HCT116 (cell line): ENCODE measurements at regions not wholly inside any gene's neighbourhood (a gene's known extent, or its start where the extent isn't known, plus 50 kb on each side); places are given as distances from the start of the nearest gene placed in this dataset.

Experiments
- ATAC-seq: fragments of 200-7000 bp; cut with Tn5 transposase; 2 replicates; pipeline ENCODE4 v1.9.1; 2020; ENCODE audit warnings: mild to moderate bottlenecking, moderate library complexity
- BruUV-seq: library from RNA; stranded (reverse); fragments of 400-500 nt; replicated peaks from 2 replicates; lab custom pipeline; 2021; lab: Mats Ljungman, UMichigan
- CTCF ChIA-PET: fragments of 300-600 bp; sonication (Branson Sonifier 250); formaldehyde crosslinking; loops from one replicate; lab custom pipeline; 2021; ENCODE audit warnings: antibody characterized with exemption; lab: Charles Lee
- POLR2A ChIA-PET: fragments of 300-600, 350-600 bp; sonication (Branson Sonifier 250); formaldehyde crosslinking; loops from one replicate; lab custom pipeline; 2021; ENCODE audit warnings: antibody characterized with exemption; lab: Charles Lee
- RAD21 ChIA-PET, 2 experiments: fragments of 300-600 bp; sonication (Branson Sonifier 250); formaldehyde crosslinking; loops; one replicate each; lab custom pipeline; 2023; ENCODE audit warnings: low total read pairs in 2 of 2; ENCODE audit not compliant: uncharacterized antibody in 2 of 2, unreplicated experiment in 2 of 2, low non-redundant PET in 1 of 2; lab: Charles Lee
- DNase-seq: peaks from one replicate; pipeline ENCODE4 v3.0.0-alpha.2; 2010; ENCODE audit warnings: low read depth, low spot score
- H2AFZ ChIP-seq: fragments of 200-600 bp; shearing (Covaris generic), sonication (generic); 2 replicates; pipeline ENCODE4 v1.6.1; 2017; ENCODE audit warnings: low read depth, mixed run types, mixed read lengths, antibody characterized with exemption, low read length; ENCODE audit not compliant: poor library complexity, severe bottlenecking
- H3K27ac ChIP-seq: 2 replicates; pipeline ENCODE4 v1.5.1; 2012; ENCODE audit warnings: low read depth, low read length
- H3K27me3 ChIP-seq: fragments of 200-600 bp; sonication (generic); 2 replicates; pipeline ENCODE4 v1.6.1; 2016; ENCODE audit warnings: mixed run types, low read length, mixed read lengths; ENCODE audit not compliant: insufficient read depth
- H3K36me3 ChIP-seq, 2 experiments: fragments of 200-500 bp in 1 of 2; fragments of 200-600 bp in 1 of 2; sonication (Bioruptor generic) in 1 of 2; sonication (generic) in 1 of 2; 2 replicates each; pipeline versions ENCODE4 v1.5.1 to v1.6.1; 2014 to 2016; ENCODE audit warnings: low read length in 2 of 2, inconsistent platforms in 1 of 2, mixed read lengths in 1 of 2, mixed run types in 1 of 2; ENCODE audit not compliant: insufficient read depth in 2 of 2, control insufficient read depth in 1 of 2
- H3K4me1 ChIP-seq, 2 experiments: fragments of 200-600 bp in 1 of 2; sonication (generic) in 1 of 2; 2 replicates each; pipeline versions ENCODE4 v1.5.1 to v1.6.1; 2012 to 2017; ENCODE audit warnings: low read length in 2 of 2, inconsistent platforms in 1 of 2, mild to moderate bottlenecking in 1 of 2, mixed read lengths in 1 of 2, mixed run types in 1 of 2, moderate library complexity in 1 of 2; ENCODE audit not compliant: insufficient read depth in 2 of 2, control insufficient read depth in 1 of 2
- H3K4me2 ChIP-seq: fragments of 200-600 bp; sonication (generic); 2 replicates; pipeline ENCODE4 v1.6.1; 2017; ENCODE audit warnings: mixed run types, low read length, mixed read lengths
- H3K4me3 ChIP-seq, 2 experiments: fragments of 200-600 bp in 1 of 2; sonication (generic) in 1 of 2; replicated peaks in 1 of 2; 2 replicates each; pipeline ENCODE4 v1.5.1; 2011 to 2016; ENCODE audit warnings: low read length in 2 of 2, control low read depth in 1 of 2, low read depth in 1 of 2, mild to moderate bottlenecking in 1 of 2, mixed read lengths in 1 of 2, mixed run types in 1 of 2
- H3K79me2 ChIP-seq: fragments of 200-600 bp; sonication (generic); 2 replicates; pipeline ENCODE4 v1.6.1; 2017; ENCODE audit warnings: mild to moderate bottlenecking, mixed run types, low read length, moderate library complexity, mixed read lengths; ENCODE audit not compliant: insufficient read depth
- H3K9ac ChIP-seq: fragments of 200-600 bp; sonication (generic); 2 replicates; pipeline ENCODE4 v1.6.1; 2016; ENCODE audit warnings: low read length, mixed read lengths
- H3K9me2 ChIP-seq: fragments of 200-600 bp; sonication (generic), shearing (Covaris generic); 2 replicates; pipeline ENCODE4 v1.6.1; 2017; ENCODE audit warnings: mixed run types, mild to moderate bottlenecking, moderate library complexity; ENCODE audit not compliant: insufficient read depth
- H3K9me3 ChIP-seq, 2 experiments: fragments of 200-500 bp in 1 of 2; fragments of 200-600 bp in 1 of 2; sonication (Bioruptor generic) in 1 of 2; sonication (generic) in 1 of 2; 2 replicates each; pipeline ENCODE4 v1.6.1; 2014 to 2017; ENCODE audit warnings: low read length in 2 of 2, mixed read lengths in 2 of 2, inconsistent platforms in 1 of 2, low read depth in 1 of 2, mild to moderate bottlenecking in 1 of 2, mixed run types in 1 of 2, moderate library complexity in 1 of 2; ENCODE audit not compliant: control insufficient read depth in 1 of 2, insufficient read depth in 1 of 2
- H4K20me1 ChIP-seq: fragments of 200-600 bp; sonication (generic), shearing (Covaris generic); 2 replicates; pipeline ENCODE4 v1.6.1; 2017; ENCODE audit warnings: mixed run types, mild to moderate bottlenecking, moderate library complexity; ENCODE audit not compliant: insufficient read depth
- CBX3 ChIP-seq: IDR thresholded peaks from 2 replicates; pipeline ENCODE4 v1.6.1; 2012; ENCODE audit warnings: low read depth
- CTCF ChIP-seq, 3 experiments: fragments of 200-600 bp in 1 of 3; sonication (generic) in 1 of 3; IDR thresholded peaks in 2 of 3; conservative IDR thresholded peaks in 1 of 3; 2 replicates each; pipeline ENCODE4 v1.5.1; 2012 to 2017; ENCODE audit warnings: low read depth in 2 of 3, low read length in 2 of 3, antibody characterized with exemption in 1 of 3, borderline replicate concordance in 1 of 3, control low read depth in 1 of 3, mild to moderate bottlenecking in 1 of 3, mixed read lengths in 1 of 3, mixed run types in 1 of 3, moderate library complexity in 1 of 3; ENCODE audit not compliant: insufficient read depth in 1 of 3
- EGR1 ChIP-seq: IDR thresholded peaks from 2 replicates; pipeline ENCODE4 v1.6.1; 2012; ENCODE audit warnings: low read depth
- EZH2 ChIP-seq: fragments of 200-600 bp; sonication (generic); IDR thresholded peaks from 2 replicates; pipeline ENCODE4 v1.6.1; 2017; ENCODE audit warnings: antibody characterized with exemption, mixed run types
- EZH2phosphoT487 ChIP-seq: fragments of 200-600 bp; IDR thresholded peaks from 2 replicates; pipeline ENCODE4 v1.6.1; 2018; ENCODE audit warnings: antibody characterized with exemption, borderline replicate concordance
- FOSL1 ChIP-seq: IDR thresholded peaks from 2 replicates; pipeline ENCODE4 v1.6.1; 2012; ENCODE audit warnings: low read depth
- JUND ChIP-seq: IDR thresholded peaks from 2 replicates; pipeline ENCODE4 v1.6.1; 2012
- MAX ChIP-seq: IDR thresholded peaks from 2 replicates; pipeline ENCODE4 v1.6.1; 2012
- POLR2AphosphoS5 ChIP-seq: IDR thresholded peaks from 2 replicates; pipeline ENCODE4 v1.6.1; 2011; ENCODE audit warnings: mild to moderate bottlenecking, low read depth, low read length, moderate library complexity
- RAD21 ChIP-seq: IDR thresholded peaks from 2 replicates; pipeline ENCODE4 v1.6.1; 2012; ENCODE audit warnings: low read depth, mild to moderate bottlenecking
- REST ChIP-seq: IDR thresholded peaks from 2 replicates; pipeline ENCODE4 v1.6.1; 2012; ENCODE audit warnings: low read depth
- SIN3A ChIP-seq: IDR thresholded peaks from 2 replicates; pipeline ENCODE4 v1.6.1; 2012; ENCODE audit warnings: low read depth
- SP1 ChIP-seq: IDR thresholded peaks from 2 replicates; pipeline ENCODE4 v1.6.1; 2012; ENCODE audit warnings: low read depth
- YY1 ChIP-seq: IDR thresholded peaks from 2 replicates; pipeline ENCODE4 v1.6.1; 2011; ENCODE audit warnings: low read length, low read depth, moderate library complexity, mild to moderate bottlenecking; ENCODE audit not compliant: insufficient replicate concordance; ENCODE audit errors: extremely low read depth
- ZBTB33 ChIP-seq: IDR thresholded peaks from 2 replicates; pipeline ENCODE4 v1.6.1; 2011; ENCODE audit warnings: mild to moderate bottlenecking, low read length, moderate library complexity; ENCODE audit not compliant: insufficient replicate concordance; ENCODE audit errors: extremely low read depth
- ZFX ChIP-seq: fragments of 450-650 bp; IDR thresholded peaks from 2 replicates; pipeline ENCODE4 v1.6.1; 2017
- intact Hi-C: fragments of 100-400 bp; cut with micrococcal nuclease; formaldehyde crosslinking; loops from 2 replicates; pipeline ENCODE4 v1.10.0; 2022

GRCh38 chr12:83408146-83408545, 721.4 kb downstream of the TMTC2 start:
- H2AFZ ChIP-seq = no peak overlapping the region
- H3K79me2 ChIP-seq = no peaks in the 10 kb centered on the region
- no peak overlapping the region for H3K4me2 ChIP-seq
- TF ChIP-seq YY1 (no peak), RAD21 (no peak), SIN3A (no peak), MAX (no peak), EZH2phosphoT487 (no peak), POLR2AphosphoS5 (no peak), CBX3 (no peak), EGR1 (no peak), FOSL1 (no peak), ZBTB33 (no peak), REST (no peak), JUND (no peak), EZH2 (no peak), CTCF (IDR thresholded peaks at IDR 0.05 in 2 of 3, conservative IDR thresholded peaks at IDR 0.05 in 1 of 3; ENCODE audit: borderline replicate concordance in 1 of 3, insufficient read depth in 1 of 3, low read depth in 2 of 3, low read length in 2 of 3) (no peak), SP1 (no peak), ZFX (no peak)
- DNase-seq = no peak
- intact Hi-C loops = no loop called here
- H4K20me1 ChIP-seq = no peaks in the 10 kb centered on the region
- POLR2A ChIA-PET = no interaction called here
- no peaks in the 10 kb centered on the region for H3K36me3 ChIP-seq
- H3K9me3 ChIP-seq = no peaks in the 10 kb centered on the region
- RAD21 ChIA-PET = no interaction called here
- H3K27me3 ChIP-seq = no peaks in the 10 kb centered on the region
- no peaks in the 10 kb centered on the region for H3K4me1 ChIP-seq
- H3K9me2 ChIP-seq = no peaks in the 10 kb centered on the region; the same call in 1 of the 2 replicates
- no peak overlapping the region for H3K27ac ChIP-seq
- CTCF ChIA-PET = no interaction called here
- no peak overlapping the region for H3K4me3 ChIP-seq
- BruUV-seq = no TSS peak
- no peak overlapping the region for H3K9ac ChIP-seq
- no peak for ATAC-seq
